GM19452 (cell line): ENCODE measurements at regions not wholly inside any gene's neighbourhood (a gene's known extent, or its start where the extent isn't known, plus 50 kb on each side); places are given as distances from the start of the nearest gene placed in this dataset.
"Not testable (repeated sequence)": the region's sequence is repeated elsewhere in the genome, so short reads cannot be mapped to it uniquely, and the experiment has no call there.

ENCODE experiments used
- ATAC-seq: cut with Tn5 transposase; IDR thresholded peaks from one replicate; pipeline ENCODE4 v1.9.1; 2021; ENCODE audit not compliant: unreplicated experiment

DNA sequence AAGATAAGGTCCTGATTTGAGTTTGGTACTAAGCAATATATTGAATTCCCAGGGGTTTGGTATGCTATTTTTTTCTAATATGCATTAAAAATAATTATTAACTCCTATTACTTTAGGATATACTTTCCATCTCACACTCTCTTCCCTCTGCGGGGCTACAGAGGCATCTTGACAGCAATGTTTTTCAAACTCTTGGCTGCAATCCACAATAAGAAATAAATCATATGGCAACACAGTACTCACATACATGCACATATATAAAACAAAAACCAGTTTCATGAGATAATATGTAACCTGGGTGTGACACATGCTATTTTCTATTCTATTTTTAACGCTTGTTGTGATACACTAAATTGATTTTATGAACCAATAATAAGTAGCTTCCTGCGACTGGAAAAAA, 189.5 kb downstream of the UNC5CL start:
- ATAC-seq = no peak

DNA sequence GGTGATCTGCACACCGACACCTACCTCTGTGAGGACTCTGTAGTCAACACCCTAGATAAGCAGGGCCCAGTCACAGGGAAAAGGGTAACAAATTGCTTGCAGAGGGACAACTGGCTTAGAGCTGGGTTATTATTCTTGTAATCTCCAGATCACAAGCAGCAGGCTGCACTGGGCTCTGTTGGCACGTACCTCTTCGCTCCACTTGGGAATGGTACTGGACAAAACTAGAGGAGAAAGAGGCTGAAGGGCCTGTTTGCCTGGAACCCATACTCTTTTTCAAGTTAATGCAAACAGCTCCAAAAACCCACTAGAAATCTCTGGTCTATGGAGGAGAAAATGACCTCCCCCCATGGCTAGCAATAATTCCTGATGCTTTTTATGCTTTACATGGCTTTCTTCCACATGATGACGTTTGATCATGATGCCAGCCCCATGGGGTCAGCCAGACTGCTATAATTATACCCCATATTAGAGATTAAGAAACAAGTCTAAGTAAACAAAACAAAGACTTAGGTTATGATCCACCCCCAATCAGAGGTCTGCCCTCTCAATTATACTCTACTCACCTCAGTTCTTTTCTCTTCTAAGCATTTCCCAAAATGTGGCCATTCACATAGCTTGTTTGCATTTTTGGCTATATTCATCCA, 190.0 kb downstream of the UNC5CL start:
- ATAC-seq = no peak

DNA sequence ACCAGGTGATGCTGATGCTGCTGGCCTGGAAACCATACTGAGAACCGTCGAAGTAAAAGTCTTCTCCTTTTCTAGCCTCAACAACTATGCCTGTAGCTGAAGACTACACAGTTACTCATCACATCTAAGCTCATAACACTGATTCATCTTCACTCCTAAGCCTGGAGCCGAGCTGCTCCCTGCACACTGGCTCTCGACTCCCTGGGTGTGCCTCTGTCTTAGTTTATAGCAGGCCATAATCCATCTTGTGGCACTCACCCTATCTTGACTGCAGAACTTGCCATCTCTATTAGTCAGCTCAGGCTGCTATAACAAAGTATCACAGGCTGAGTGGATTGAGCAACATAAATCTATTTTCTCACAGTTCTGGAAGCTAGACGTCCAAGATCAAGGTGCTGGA, 191.0 kb downstream of the UNC5CL start:
- ATAC-seq = no peak

DNA sequence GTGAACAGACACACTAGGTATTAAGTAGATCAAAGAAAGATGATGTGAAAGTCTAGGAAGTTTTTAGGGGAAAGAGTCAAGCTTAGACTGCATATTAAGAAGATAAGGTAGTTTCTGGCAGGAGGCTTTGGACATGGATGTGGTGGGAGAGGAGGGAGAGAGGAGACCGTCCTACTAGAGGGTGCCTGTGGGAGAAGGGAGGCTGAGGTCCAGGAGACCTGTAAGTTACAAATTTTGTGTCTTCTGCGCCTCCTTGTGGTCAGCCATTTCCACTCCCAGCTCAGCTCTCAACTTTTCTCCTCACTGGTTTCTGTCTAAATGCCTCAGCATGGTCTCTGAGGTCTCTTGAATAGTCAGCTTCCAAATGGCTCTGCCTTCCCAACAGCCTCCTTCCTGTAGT, 193.5 kb downstream of the UNC5CL start:
- no peak for ATAC-seq

DNA sequence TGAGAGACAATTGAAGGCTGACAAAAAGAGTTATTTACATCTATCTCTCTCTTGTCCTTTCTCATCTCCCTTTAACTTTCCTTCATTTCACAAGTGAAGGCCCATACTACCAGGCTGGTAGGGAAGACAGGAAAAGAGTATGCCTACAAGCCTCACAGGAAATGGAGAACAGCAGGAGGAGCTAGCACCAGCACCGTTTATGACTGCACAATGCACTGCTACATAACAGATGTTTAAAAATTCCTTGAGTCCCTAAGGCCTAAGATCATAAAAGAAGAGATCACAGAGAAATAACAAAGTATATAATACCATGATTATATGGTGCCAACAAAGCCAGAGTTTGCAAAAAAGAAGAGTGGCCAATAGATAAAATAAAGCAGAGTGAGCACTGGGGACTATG, 194.8 kb downstream of the UNC5CL start:
- no peak for ATAC-seq

- no peak for ATAC-seq
Observed at GRCh38 chr6:40841721-40842120, 197.3 kb downstream of the UNC5CL start.

- no peak for ATAC-seq
Observed at GRCh38 chr6:40832691-40833090, 206.3 kb downstream of the UNC5CL start.

- no peak for ATAC-seq
Observed at GRCh38 chr6:40831381-40831780, 207.6 kb downstream of the UNC5CL start.

- ATAC-seq = no peak
Observed at GRCh38 chr6:40825102-40825501, 213.9 kb downstream of the UNC5CL start.

DNA sequence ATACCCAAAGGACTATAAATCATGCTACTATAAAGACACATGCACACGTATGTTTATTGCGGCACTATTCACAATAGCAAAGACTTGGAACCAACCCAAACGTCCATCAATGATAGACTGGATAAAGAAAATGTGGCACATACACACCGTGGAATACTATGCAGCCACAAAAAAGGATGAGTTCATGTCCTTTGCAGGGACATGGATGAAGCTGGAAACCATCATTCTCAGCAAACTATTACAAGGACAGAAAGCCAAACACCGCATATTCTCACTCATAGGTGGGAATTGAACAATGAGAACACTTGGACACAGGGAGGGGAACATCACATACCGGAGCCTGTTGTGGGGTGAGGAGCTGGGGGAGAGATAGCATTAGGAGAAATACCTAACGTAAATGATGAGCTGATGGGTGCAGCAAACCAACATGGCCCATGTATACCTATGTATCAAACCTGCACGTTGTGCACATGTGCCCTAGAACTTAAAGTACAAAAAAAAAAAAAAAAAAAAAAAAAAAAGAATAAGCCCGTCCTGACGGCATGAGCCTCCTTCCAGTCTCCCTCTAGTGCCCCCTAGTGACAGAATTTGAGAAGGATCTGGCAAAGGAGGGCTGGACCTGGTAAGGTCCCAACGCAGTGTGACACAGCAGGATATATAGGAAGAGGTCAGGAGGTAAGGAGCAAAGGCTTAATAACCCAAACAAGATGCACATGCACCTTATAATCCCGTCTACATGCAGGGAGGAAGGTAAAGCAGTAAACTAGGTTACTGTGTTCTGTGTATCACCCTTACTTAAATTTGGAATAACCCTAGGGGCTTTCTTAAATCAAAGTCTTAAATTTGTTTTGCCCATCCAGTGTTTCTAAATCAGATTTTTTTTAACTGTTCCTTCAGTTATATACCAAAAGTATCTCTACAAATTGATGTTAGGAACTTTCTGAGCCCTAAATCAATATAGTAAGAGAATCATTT, 214.8 kb downstream of the UNC5CL start:
- ATAC-seq = not testable (repeated sequence)

- ATAC-seq = no peak
Observed at GRCh38 chr6:40822619-40823018, 216.4 kb downstream of the UNC5CL start.

GRCh38 chr6:40819182-40819834, 219.7 kb downstream of the UNC5CL start:
- no peak for ATAC-seq

- no peak for ATAC-seq
Observed at GRCh38 chr6:40817369-40817768, 221.7 kb downstream of the UNC5CL start.

- no peak for ATAC-seq
Observed at GRCh38 chr6:40816601-40817000, 222.4 kb downstream of the UNC5CL start.

GRCh38 chr6:40815731-40816130, 223.3 kb downstream of the UNC5CL start:
- ATAC-seq = no peak

- ATAC-seq = no peak
Observed at GRCh38 chr6:40810171-40810570, 223.0 kb upstream of the LRFN2 start.

GRCh38 chr6:40809627-40810026, 222.5 kb upstream of the LRFN2 start:
- ATAC-seq = no peak

GRCh38 chr6:40807484-40807883, 220.3 kb upstream of the LRFN2 start:
- no peak for ATAC-seq

GRCh38 chr6:40806256-40806864, 219.2 kb upstream of the LRFN2 start:
- ATAC-seq = no peak

GRCh38 chr6:40805336-40805735, 218.2 kb upstream of the LRFN2 start:
- ATAC-seq = no peak

DNA sequence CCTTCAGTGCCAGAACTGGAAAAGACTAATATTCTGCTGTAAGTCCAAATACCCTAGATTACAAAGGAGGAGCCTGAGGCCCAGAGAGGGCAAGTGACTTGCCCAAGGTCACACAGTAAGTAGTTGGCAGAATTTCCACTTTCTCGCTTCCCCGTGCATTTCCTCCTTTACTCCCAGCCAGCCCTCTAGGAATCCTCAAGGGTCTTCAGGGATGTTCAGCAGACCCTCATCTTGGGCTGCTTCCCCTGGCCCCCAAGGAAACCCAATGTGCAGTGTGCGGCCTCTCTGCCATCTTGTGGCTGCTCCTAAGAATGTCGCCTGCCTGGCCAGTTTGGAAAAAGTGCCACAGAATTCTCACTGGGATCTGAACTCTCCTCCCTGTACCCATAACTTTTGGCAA, 217.7 kb upstream of the LRFN2 start:
- no peak for ATAC-seq
